ENCODE measurements at regions not wholly inside any gene's neighbourhood (a gene's known extent, or its start where the extent isn't known, plus 50 kb on each side); places are given as distances from the start of the nearest gene placed in this dataset.

DNA sequence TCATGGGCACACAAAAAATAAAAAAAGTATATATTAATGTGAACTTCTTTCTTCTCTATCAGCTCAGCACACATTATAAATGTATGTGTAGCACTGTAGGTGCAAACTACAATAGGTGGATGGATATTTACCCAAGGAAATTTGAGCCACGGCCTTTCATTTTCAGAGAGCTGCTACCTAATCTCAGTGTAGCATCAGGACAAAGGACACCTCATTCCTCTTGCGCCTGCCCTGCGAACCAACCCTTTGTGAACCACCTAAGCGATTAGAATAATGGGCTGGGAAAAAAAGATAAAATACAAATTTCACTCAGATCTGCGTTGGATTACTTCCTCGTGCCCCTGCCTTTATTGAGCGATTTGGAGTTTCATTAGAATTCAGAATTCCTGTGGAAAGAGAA lies 263.2 kb downstream of the NR2F2 start:
- no peaks in the 10 kb centered on the region for H3K27me3 ChIP-seq

DNA sequence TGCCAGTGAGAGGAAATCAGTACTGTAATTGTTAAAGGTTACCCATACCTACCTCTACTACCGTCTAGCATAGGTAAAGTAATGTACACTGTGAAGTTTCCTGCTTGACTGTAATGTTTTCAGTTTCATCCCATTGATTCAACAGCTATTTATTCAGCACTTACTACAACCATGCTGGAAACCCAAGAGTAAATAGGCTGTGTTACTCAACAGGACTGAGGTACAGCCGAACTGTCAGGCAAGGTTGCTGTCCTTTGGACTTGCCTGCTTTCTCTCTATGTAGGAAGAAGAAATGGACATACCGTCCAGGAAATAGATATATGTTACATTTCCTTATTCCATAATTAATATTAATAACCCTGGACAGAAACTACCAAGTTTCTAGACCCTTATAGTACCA lies 265.5 kb downstream of the NR2F2 start:
- no peaks in the 10 kb centered on the region for H3K27me3 ChIP-seq
- no peaks in the 10 kb centered on the region for H3K36me3 ChIP-seq
- no peaks in the 10 kb centered on the region for H3K4me1 ChIP-seq
- H3K4me3 ChIP-seq = no peak overlapping the region
- no peak overlapping the region for H3K27ac ChIP-seq
- TF ChIP-seq, protein P1, sequence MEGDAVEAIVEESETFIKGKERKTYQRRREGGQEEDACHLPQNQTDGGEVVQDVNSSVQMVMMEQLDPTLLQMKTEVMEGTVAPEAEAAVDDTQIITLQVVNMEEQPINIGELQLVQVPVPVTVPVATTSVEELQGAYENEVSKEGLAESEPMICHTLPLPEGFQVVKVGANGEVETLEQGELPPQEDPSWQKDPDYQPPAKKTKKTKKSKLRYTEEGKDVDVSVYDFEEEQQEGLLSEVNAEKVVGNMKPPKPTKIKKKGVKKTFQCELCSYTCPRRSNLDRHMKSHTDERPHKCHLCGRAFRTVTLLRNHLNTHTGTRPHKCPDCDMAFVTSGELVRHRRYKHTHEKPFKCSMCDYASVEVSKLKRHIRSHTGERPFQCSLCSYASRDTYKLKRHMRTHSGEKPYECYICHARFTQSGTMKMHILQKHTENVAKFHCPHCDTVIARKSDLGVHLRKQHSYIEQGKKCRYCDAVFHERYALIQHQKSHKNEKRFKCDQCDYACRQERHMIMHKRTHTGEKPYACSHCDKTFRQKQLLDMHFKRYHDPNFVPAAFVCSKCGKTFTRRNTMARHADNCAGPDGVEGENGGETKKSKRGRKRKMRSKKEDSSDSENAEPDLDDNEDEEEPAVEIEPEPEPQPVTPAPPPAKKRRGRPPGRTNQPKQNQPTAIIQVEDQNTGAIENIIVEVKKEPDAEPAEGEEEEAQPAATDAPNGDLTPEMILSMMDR (IDR thresholded peaks at IDR 0.05) = no peak
- H3K9me3 ChIP-seq = no peaks in the 10 kb centered on the region
- no peak for DNase-seq (ENCODE audit: low spot score)

More for the DNA sequence above, 263.2 kb downstream of the NR2F2 start:
- no peak overlapping the region for H3K4me3 ChIP-seq
- no peak for DNase-seq (ENCODE audit: low spot score)
- H3K36me3 ChIP-seq = no peaks in the 10 kb centered on the region
- no peaks in the 10 kb centered on the region for H3K4me1 ChIP-seq
- no peaks in the 10 kb centered on the region for H3K9me3 ChIP-seq
- H3K27ac ChIP-seq = no peak overlapping the region
- TF ChIP-seq, protein P1 (IDR thresholded peaks at IDR 0.05) = no peak

DNA sequence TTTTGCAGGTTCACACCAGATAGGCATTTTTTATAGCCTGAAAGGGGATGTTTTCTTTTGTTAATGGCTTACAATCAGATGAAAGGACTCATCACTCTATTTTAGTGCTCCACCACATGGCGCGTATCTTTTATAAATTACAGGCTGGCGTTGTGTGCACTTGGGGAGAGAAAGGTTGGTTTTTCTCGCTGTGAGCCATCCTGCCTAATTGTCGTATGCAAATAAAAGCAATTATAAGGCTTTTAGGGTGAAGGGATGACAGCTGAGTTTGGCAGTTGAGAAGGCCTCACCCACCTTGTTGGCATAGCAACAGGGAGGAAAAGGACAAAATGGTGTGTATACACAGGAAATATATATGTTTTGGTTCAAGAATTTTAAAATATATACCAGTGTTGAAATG lies 268.0 kb downstream of the NR2F2 start:
- Histone ChIP-seq H3K36me3 (no peaks in the 10 kb centered on the region), H3K4me1 (no peaks in the 10 kb centered on the region), H3K27ac (no peak overlapping the region), H3K27me3 (no peaks in the 10 kb centered on the region), H3K9me3 (no peaks in the 10 kb centered on the region), H3K4me3 (no peak overlapping the region)
- DNase-seq (ENCODE audit: low spot score) = no peak
- TF ChIP-seq, protein P1 (IDR thresholded peaks at IDR 0.05) = no peak

DNA sequence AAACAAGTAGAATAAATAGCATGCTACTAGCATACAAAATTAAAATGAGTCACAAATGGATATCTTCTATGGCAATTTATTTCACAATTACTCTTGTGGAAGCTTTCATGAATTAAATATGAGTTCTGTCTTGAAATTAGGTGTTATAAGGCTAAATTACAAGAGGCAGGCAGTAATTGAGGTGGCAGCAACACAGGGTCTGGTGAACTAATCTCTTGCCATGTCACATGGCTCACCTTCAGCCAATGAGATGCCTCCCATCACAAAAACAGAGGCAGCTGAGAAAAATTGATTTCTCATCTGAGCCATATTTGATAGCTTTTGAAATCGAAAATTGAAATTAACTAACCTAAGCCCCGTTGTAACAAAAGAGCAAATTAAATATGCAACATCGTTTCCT lies 268.8 kb downstream of the NR2F2 start:
- Histone ChIP-seq H3K36me3 (no peaks in the 10 kb centered on the region), H3K27me3 (no peaks in the 10 kb centered on the region), H3K27ac (no peak overlapping the region), H3K9me3 (no peaks in the 10 kb centered on the region), H3K4me1 (no peaks in the 10 kb centered on the region), H3K4me3 (no peak overlapping the region)
- TF ChIP-seq, protein P1 (IDR thresholded peaks at IDR 0.05) = no peak
- DNase-seq (ENCODE audit: low spot score) = no peak

DNA sequence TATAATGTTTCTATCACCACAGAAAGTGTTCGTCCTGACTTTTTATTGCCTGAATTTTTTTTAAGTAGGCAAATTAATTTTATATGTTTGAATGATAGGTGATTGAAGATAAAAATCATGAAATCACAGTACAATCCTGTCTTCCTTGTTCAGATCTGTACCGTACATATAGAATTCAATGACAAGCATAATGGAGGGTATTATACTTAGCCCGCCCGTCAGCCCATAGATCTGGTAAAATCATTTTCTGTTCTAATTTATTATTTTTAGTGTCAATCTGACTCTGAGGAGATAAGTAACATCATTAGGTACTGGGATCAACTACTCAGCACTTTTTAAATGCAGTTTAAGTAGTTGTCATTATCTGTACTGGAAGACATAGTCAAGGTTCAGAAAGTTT lies 269.9 kb downstream of the NR2F2 start:
- Histone ChIP-seq H3K27ac (no peak overlapping the region), H3K36me3 (no peaks in the 10 kb centered on the region), H3K4me1 (no peaks in the 10 kb centered on the region), H3K9me3 (no peaks in the 10 kb centered on the region), H3K27me3 (no peaks in the 10 kb centered on the region), H3K4me3 (no peak overlapping the region)
- no peak for DNase-seq (ENCODE audit: low spot score)
- TF ChIP-seq, protein P1 (IDR thresholded peaks at IDR 0.05) = no peak

DNA sequence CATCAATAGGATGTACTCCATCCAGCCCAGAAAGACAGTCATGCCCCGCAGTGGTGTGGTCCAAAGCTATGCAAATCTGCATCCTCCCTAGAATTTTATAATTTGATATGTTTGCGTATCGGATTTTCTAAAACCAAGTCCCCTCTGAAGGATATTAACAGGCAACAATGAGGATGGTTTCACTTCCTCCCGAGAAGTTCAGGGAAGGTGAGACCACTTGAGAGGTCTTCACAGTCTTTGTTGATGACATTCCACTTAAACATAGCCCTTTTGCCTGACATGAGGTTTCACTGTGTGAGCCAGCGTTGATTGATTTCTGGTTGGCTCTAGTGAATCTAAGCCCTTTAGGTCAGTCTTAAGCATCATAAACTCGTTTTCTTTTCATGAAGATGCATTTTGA lies 276.1 kb downstream of the NR2F2 start:
- Histone ChIP-seq H3K4me3 (no peak overlapping the region), H3K9me3 (no peaks in the 10 kb centered on the region), H3K27ac (no peak overlapping the region), H3K36me3 (no peaks in the 10 kb centered on the region), H3K27me3 (no peaks in the 10 kb centered on the region), H3K4me1 (no peaks in the 10 kb centered on the region)
- TF ChIP-seq, protein P1 (IDR thresholded peaks at IDR 0.05) = no peak
- DNase-seq (ENCODE audit: low spot score) = no peak
